Endometrium (tissue), 2 donors: ENCODE measurements at regions not wholly inside any gene's neighbourhood (a gene's known extent, or its start where the extent isn't known, plus 50 kb on each side); places are given as distances from the start of the nearest gene placed in this dataset.

Source experiments
- FAIRE-seq: peaks from 2 replicates; lab custom pipeline; 2012; peaks lifted over from hg19 to GRCh38; lab: Jason Lieb, UNC
- donor health status: control.
- donor health status: control.

- FAIRE-seq, result no peak
Measured at GRCh38 chr20:22652681-22653588, 68.6 kb upstream of the FOXA2 start.

GRCh38 chr20:22653658-22654642, 69.6 kb upstream of the FOXA2 start:
- no peak for FAIRE-seq

- FAIRE-seq, result no peak
Measured at GRCh38 chr20:22663528-22664025, 79.2 kb upstream of the FOXA2 start.

- no peak for FAIRE-seq
Measured at GRCh38 chr20:22667198-22667597, 82.8 kb upstream of the FOXA2 start.

GRCh38 chr20:22672191-22672590, 87.8 kb upstream of the FOXA2 start:
- no peak for FAIRE-seq

- no peak for FAIRE-seq
Measured at GRCh38 chr20:22673467-22673866, 89.1 kb upstream of the FOXA2 start.

- FAIRE-seq, result no peak
Measured at GRCh38 chr20:22675341-22675740, 91.0 kb upstream of the FOXA2 start.

- FAIRE-seq, result no peak
Measured at GRCh38 chr20:22678678-22679077, 94.3 kb upstream of the FOXA2 start.

- FAIRE-seq, result no peak
Measured at GRCh38 chr20:22679197-22679596, 94.8 kb upstream of the FOXA2 start.

GRCh38 chr20:22680031-22680740, 95.8 kb upstream of the FOXA2 start:
- FAIRE-seq, result no peak

GRCh38 chr20:22681591-22682248, 97.3 kb upstream of the FOXA2 start:
- no peak for FAIRE-seq

GRCh38 chr20:22682381-22682780, 98.0 kb upstream of the FOXA2 start:
- FAIRE-seq, result no peak

- FAIRE-seq, result no peak
Measured at GRCh38 chr20:22684072-22684762, 99.8 kb upstream of the FOXA2 start.

GRCh38 chr20:22684763-22685443, 100.5 kb upstream of the FOXA2 start:
- FAIRE-seq, result no peak

GRCh38 chr20:22686097-22686496, 101.7 kb upstream of the FOXA2 start:
- FAIRE-seq, result no peak

- FAIRE-seq, result no peak
Measured at GRCh38 chr20:22687676-22688349, 103.4 kb upstream of the FOXA2 start.

GRCh38 chr20:22688485-22688884, 104.1 kb upstream of the FOXA2 start:
- FAIRE-seq, result no peak

GRCh38 chr20:22689266-22689665, 104.9 kb upstream of the FOXA2 start:
- no peak for FAIRE-seq

- FAIRE-seq, result no peak
Measured at GRCh38 chr20:22690000-22690399, 105.6 kb upstream of the FOXA2 start.
